ENCODE measurements at regions not wholly inside any gene's neighbourhood (a gene's known extent, or its start where the extent isn't known, plus 50 kb on each side); places are given as distances from the start of the nearest gene placed in this dataset.

DNA sequence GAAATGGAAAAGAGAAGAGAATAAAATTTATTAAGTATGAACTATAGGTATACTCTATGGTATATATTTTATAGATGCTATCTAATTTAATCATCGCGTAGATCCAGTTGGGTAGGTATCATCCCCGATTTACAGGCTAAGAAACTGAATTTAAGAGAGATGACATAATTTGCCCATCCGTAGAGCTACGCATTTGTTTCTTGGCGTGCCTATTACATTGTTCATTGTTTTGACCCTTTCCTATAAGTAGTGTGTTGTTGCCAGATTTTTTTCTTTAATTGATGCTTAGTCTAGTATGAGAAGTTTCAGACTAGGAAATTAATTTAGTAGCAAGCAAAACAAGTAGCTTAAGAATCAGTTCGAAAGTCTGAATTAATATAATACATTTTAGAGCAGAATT lies 205.7 kb upstream of the NPSR1 start:
- no peak overlapping the region for H2BK15ac ChIP-seq (ENCODE audit: low read depth, low read length)
- no peak overlapping the region for H3K9ac ChIP-seq (ENCODE audit: extremely low read depth, insufficient read length, low read length)
- TF ChIP-seq, protein P1, sequence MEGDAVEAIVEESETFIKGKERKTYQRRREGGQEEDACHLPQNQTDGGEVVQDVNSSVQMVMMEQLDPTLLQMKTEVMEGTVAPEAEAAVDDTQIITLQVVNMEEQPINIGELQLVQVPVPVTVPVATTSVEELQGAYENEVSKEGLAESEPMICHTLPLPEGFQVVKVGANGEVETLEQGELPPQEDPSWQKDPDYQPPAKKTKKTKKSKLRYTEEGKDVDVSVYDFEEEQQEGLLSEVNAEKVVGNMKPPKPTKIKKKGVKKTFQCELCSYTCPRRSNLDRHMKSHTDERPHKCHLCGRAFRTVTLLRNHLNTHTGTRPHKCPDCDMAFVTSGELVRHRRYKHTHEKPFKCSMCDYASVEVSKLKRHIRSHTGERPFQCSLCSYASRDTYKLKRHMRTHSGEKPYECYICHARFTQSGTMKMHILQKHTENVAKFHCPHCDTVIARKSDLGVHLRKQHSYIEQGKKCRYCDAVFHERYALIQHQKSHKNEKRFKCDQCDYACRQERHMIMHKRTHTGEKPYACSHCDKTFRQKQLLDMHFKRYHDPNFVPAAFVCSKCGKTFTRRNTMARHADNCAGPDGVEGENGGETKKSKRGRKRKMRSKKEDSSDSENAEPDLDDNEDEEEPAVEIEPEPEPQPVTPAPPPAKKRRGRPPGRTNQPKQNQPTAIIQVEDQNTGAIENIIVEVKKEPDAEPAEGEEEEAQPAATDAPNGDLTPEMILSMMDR (conservative IDR thresholded peaks at IDR 0.05) = no peak
- H3K4ac ChIP-seq (ENCODE audit: low read depth, low read length) = no peak overlapping the region
- H4K8ac ChIP-seq (replicated peaks; ENCODE audit: insufficient read length, low read depth, low read length) = no peak overlapping the region
- no peak overlapping the region for H3K56ac ChIP-seq (ENCODE audit: insufficient read length, low read depth, low read length)
- H3K27me3 Mint-ChIP-seq (ENCODE audit: low read depth) = no peaks in the 10 kb centered on the region
- no peak overlapping the region for H3K4me2 ChIP-seq (ENCODE audit: insufficient read depth, insufficient read length, low read length)
- no peak overlapping the region for H3K27ac Mint-ChIP-seq
- H2BK5ac ChIP-seq (ENCODE audit: insufficient read length, low read length) = no peak overlapping the region
- no peaks in the 10 kb centered on the region for H3K79me2 ChIP-seq (ENCODE audit: insufficient read depth, low read length)
- H2BK120ac ChIP-seq (ENCODE audit: low read depth, low read length, poor library complexity, severe bottlenecking) = no peak overlapping the region
- no peak overlapping the region for H2AFZ ChIP-seq (ENCODE audit: low read length)
- no peak overlapping the region for H3K27ac ChIP-seq (ENCODE audit: insufficient read length, low read depth, low read length)
- no peaks in the 10 kb centered on the region for H3K79me1 ChIP-seq (ENCODE audit: insufficient read depth, low read depth, low read length, poor library complexity, severe bottlenecking)
- H3K18ac ChIP-seq (ENCODE audit: insufficient read length, low read depth, low read length) = no peak overlapping the region
- H2BK12ac ChIP-seq (ENCODE audit: insufficient read length, low read depth, low read length) = no peak overlapping the region
- H4K20me1 ChIP-seq (ENCODE audit: control insufficient read depth, insufficient read depth, insufficient read length) = no peaks in the 10 kb centered on the region
- no peak for DNase-seq
- no peak overlapping the region for H3K14ac ChIP-seq (ENCODE audit: insufficient read depth, low read length)
- H4K91ac ChIP-seq (ENCODE audit: insufficient read length, low read depth, low read length) = no peak overlapping the region
- no peak overlapping the region for H2BK20ac ChIP-seq (ENCODE audit: low read depth, low read length, poor library complexity, severe bottlenecking)
- no CpG with 5 or more reads among the region's 7 CpGs for WGBS (ENCODE audit: extremely low coverage, insufficient read length, low lambda C conversion rate)
- no peaks in the 10 kb centered on the region for H3K9me3 ChIP-seq (ENCODE audit: control insufficient read depth, low read depth, low read length)
- no peak overlapping the region for H4K5ac ChIP-seq (ENCODE audit: insufficient read length, low read depth, low read length)
- H3K4me1 Mint-ChIP-seq = peaks cover 10 to 11% of the 10 kb centered on the region in 2 experiments
- H3K9me3 Mint-ChIP-seq = no peaks in the 10 kb centered on the region; a peak in 1 of 5 replicates
- no peak overlapping the region for H2AK5ac ChIP-seq (ENCODE audit: insufficient read length, low read length)
- no peak overlapping the region for H3K4me3 Mint-ChIP-seq
- H3K23ac ChIP-seq (ENCODE audit: insufficient read length, low read depth, low read length) = no peak overlapping the region
- H3K27me3 ChIP-seq (ENCODE audit: insufficient read depth, low read length) = no peaks in the 10 kb centered on the region
- no peaks in the 10 kb centered on the region for H3K4me1 ChIP-seq (ENCODE audit: insufficient read depth, low read length)
- no peaks in the 10 kb centered on the region for H3K23me2 ChIP-seq (ENCODE audit: insufficient read length, low read depth, low read length, poor library complexity, severe bottlenecking)
- no peak overlapping the region for H3T11ph ChIP-seq (ENCODE audit: low read length)
- peaks cover 0 to 6% (median 0%) of the 10 kb centered on the region in 3 experiments; a peak in 2 of 7 replicates for H3K36me3 Mint-ChIP-seq (ENCODE audit: insufficient read depth in 1 of 3, low read depth in 3 of 3)

All from H9 (cell line).